IgD-negative memory B cell (primary cell): ENCODE measurements at regions not wholly inside any gene's neighbourhood (a gene's known extent, or its start where the extent isn't known, plus 50 kb on each side); places are given as distances from the start of the nearest gene placed in this dataset.

ENCODE experiments used
- H3K27ac Mint-ChIP-seq, 3 donors: one replicate each; pipeline ENCODE4 v1.8.0; 2020 to 2022; ENCODE audit warnings: mild to moderate bottlenecking in 3 of 3, mixed read lengths in 3 of 3, moderate library complexity in 1 of 3
- H3K27me3 Mint-ChIP-seq: one replicate; pipeline ENCODE4 v1.8.0; 2021; ENCODE audit warnings: mixed read lengths
- H3K36me3 Mint-ChIP-seq: one replicate; pipeline ENCODE4 v1.8.0; 2020; ENCODE audit warnings: mild to moderate bottlenecking, mixed read lengths
- H3K4me1 Mint-ChIP-seq, 3 donors: one replicate each; pipeline ENCODE4 v1.8.0; 2020 to 2022; ENCODE audit warnings: mixed read lengths in 3 of 3, mild to moderate bottlenecking in 1 of 3
- H3K4me3 Mint-ChIP-seq, 4 donors: one replicate each; pipeline ENCODE4 v1.8.0; 2020 to 2022; ENCODE audit warnings: mild to moderate bottlenecking in 4 of 4, mixed read lengths in 4 of 4, moderate library complexity in 3 of 4
- H3K9me3 Mint-ChIP-seq, 3 donors: one replicate each; pipeline ENCODE4 v1.8.0; 2020 to 2021; ENCODE audit warnings: mixed read lengths in 3 of 3, mild to moderate bottlenecking in 1 of 3

DNA sequence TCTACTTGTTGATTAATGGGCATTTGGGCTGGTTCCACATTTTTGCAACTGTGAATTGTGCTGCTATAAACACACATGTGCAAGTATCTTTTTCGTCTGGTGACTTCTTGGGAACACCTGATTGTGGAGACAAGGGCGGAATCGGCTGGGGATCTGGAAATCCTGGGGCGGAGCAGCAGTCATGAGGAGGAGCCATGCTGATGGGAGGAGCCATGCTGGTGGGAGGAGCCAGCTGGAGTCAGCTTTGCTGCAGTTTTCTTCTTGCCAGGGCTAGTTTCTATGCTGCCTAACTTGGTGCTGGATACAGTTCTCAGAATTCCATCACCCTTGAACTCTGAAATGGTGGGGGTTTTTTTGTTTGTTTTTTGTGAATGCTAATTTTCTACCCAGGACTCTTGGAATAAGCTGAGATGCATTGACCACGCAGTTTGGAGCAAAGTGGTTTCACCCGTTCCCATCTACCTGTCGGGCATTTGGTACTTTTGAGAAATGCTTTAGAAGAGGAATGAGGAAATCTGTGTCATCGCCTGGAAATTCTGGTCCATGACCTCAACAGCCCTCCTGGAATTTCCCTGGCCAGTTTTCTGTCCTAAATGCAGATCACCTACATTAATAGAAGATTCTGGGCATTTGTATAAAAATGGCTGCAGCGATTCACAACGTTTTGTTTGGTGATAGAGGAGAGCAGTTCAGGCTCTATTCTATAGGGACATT, 217.4 kb upstream of the ZFHX3 start:
- H3K4me1 Mint-ChIP-seq = peaks cover 0 to 1% (median 0%) of the 10 kb centered on the region in 3 donors
- H3K36me3 Mint-ChIP-seq = no peaks in the 10 kb centered on the region
- H3K27me3 Mint-ChIP-seq = no peaks in the 10 kb centered on the region
- H3K4me3 Mint-ChIP-seq = peak overlapping the region in 1 of 4 donors; percentile 51
- no peak overlapping the region for H3K27ac Mint-ChIP-seq
- H3K9me3 Mint-ChIP-seq = peaks cover 5 to 8% (median 7%) of the 10 kb centered on the region in 3 donors

DNA sequence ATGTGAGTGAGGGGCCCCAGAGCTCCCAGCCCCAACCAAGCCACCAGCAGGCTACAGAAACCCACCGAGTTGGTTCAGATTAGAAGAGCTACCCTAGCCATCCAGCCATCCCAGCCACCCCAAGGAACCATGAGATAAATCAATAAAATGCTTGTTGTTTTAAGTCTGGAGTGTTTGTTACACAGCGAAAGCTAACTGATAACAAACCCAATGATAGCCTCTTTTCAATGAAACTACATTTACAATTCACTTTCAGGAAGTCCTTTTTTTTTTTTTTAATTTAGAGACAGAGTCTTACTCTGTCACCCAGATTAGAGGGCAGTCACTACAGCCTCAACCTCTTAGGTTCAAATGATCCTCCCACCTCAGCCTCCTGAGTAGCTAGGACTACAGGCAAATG, 215.0 kb upstream of the ZFHX3 start:
- Mint-ChIP-seq H3K36me3 (no peaks in the 10 kb centered on the region), H3K27ac (no peak overlapping the region), H3K4me1 (no peaks in the 10 kb centered on the region)

DNA sequence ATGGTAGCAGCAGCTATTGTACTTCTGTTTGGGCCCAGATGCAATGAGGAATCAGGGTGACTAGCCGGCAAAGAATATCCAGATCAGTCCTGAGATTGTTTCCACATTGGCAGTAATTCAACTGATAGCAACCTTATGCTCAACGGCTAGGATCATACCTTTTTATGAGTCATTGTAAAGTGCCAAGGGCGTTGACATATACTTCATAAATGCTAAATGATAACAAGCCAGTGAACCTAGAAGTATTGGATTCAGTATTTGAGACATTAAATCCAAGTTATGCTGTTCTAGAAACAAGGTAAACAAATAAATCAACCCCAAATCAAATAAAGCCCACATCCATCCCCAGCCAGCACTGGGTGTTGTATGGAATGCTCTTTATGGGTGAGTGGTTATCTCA, 207.1 kb upstream of the ZFHX3 start:
- H3K27me3 Mint-ChIP-seq = no peaks in the 10 kb centered on the region
- H3K4me1 Mint-ChIP-seq = no peaks in the 10 kb centered on the region
- H3K4me3 Mint-ChIP-seq = no peak overlapping the region
- no peak overlapping the region for H3K27ac Mint-ChIP-seq
- H3K36me3 Mint-ChIP-seq = no peaks in the 10 kb centered on the region
- H3K9me3 Mint-ChIP-seq = peaks cover 0 to 2% (median 2%) of the 10 kb centered on the region in 3 donors

More for the DNA sequence above, 215.0 kb upstream of the ZFHX3 start:
- peaks cover 6 to 8% (median 7%) of the 10 kb centered on the region in 3 donors for H3K9me3 Mint-ChIP-seq
- no peaks in the 10 kb centered on the region for H3K27me3 Mint-ChIP-seq
- no peak overlapping the region for H3K4me3 Mint-ChIP-seq

GRCh38 chr16:73253922-73254480, 206.1 kb upstream of the ZFHX3 start:
- Mint-ChIP-seq H3K4me1 (no peaks in the 10 kb centered on the region), H3K9me3 (peaks cover 0 to 3% (median 2%) of the 10 kb centered on the region in 3 donors), H3K36me3 (no peaks in the 10 kb centered on the region), H3K4me3 (no peak overlapping the region), H3K27ac (no peak overlapping the region), H3K27me3 (no peaks in the 10 kb centered on the region)

GRCh38 chr16:73252446-73252845, 204.5 kb upstream of the ZFHX3 start:
- no peak overlapping the region for H3K4me3 Mint-ChIP-seq

DNA sequence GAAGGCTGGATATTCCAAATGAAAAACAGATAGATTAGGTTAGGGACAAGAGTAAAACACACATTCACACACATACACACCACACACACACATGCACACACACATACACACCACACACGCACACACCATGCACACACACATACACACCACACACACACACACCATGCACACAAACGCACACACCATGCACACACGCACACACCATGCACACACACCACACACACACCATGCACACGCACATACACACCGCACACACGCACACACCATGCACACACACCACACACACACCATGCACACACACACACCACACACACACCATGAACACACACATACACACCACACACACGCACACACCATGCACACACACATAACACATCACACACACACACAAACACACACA, 203.7 kb upstream of the ZFHX3 start:
- H3K9me3 Mint-ChIP-seq = peaks cover 0 to 3% (median 2%) of the 10 kb centered on the region in 3 donors
- H3K27me3 Mint-ChIP-seq = no peaks in the 10 kb centered on the region
- no peak overlapping the region for H3K4me3 Mint-ChIP-seq
- H3K27ac Mint-ChIP-seq = no peak overlapping the region
- H3K36me3 Mint-ChIP-seq = no peaks in the 10 kb centered on the region
- no peaks in the 10 kb centered on the region for H3K4me1 Mint-ChIP-seq

More at GRCh38 chr16:73252446-73252845, 204.5 kb upstream of the ZFHX3 start:
- Mint-ChIP-seq H3K4me1 (no peaks in the 10 kb centered on the region), H3K36me3 (no peaks in the 10 kb centered on the region), H3K9me3 (peaks cover 0 to 3% (median 2%) of the 10 kb centered on the region in 3 donors), H3K27me3 (no peaks in the 10 kb centered on the region), H3K27ac (no peak overlapping the region)

- Mint-ChIP-seq H3K4me3 (no peak overlapping the region), H3K36me3 (no peaks in the 10 kb centered on the region), H3K4me1 (no peaks in the 10 kb centered on the region), H3K27me3 (no peaks in the 10 kb centered on the region), H3K27ac (no peak overlapping the region), H3K9me3 (peaks cover 0 to 2% (median 0%) of the 10 kb centered on the region in 3 donors)
These were observed 200.4 kb upstream of the ZFHX3 start for GRCh38 chr16:73248316-73248715.

DNA sequence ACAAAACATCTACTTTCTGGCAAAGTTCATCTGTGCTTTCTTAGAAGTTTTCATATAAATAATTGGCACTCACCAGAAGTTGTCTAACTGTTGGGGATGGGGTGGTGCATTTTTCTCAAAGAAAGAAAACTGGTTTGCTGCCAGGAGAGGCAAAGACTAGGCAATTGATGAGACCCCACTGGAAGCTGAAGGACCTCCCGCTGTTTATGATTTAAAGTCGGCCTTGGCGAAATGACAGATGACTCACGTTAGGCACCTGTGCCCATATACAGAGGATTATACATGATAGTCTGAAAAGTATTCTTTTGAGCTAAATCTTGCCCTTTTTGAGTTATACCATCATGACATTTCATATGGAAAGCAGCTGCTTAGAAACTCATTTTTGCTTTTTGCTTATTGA, 193.0 kb upstream of the ZFHX3 start:
- no peak overlapping the region for H3K4me3 Mint-ChIP-seq
- H3K9me3 Mint-ChIP-seq = peaks cover 0 to 2% (median 0%) of the 10 kb centered on the region in 3 donors
- no peak overlapping the region for H3K27ac Mint-ChIP-seq
- H3K27me3 Mint-ChIP-seq = peaks cover 4% of the 10 kb centered on the region
- H3K4me1 Mint-ChIP-seq = no peaks in the 10 kb centered on the region
- H3K36me3 Mint-ChIP-seq = no peaks in the 10 kb centered on the region

DNA sequence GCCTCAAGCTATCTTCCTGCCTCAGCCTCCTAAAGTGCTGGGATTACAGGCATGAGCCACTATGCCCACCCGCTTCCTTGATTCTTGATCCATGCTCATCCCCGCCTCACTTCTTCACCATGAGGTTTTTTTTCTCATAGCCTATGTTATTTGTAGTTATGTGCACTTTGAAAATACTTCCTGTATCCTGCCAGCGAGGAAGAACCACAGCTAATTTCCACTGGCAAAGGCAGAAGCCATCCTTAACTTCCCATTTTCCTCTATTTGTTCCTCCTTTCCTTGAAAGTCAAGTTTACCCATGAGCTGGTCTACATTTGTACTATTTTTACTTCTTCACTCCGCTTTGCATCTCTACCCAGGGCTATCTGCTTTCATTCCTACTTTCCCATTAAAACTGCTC, 189.7 kb upstream of the ZFHX3 start:
- peaks cover 4% of the 10 kb centered on the region for H3K27me3 Mint-ChIP-seq
- peaks cover 0 to 2% (median 0%) of the 10 kb centered on the region in 3 donors for H3K9me3 Mint-ChIP-seq
- H3K27ac Mint-ChIP-seq = no peak overlapping the region
- H3K36me3 Mint-ChIP-seq = no peaks in the 10 kb centered on the region
- H3K4me3 Mint-ChIP-seq = no peak overlapping the region
- H3K4me1 Mint-ChIP-seq = no peaks in the 10 kb centered on the region

DNA sequence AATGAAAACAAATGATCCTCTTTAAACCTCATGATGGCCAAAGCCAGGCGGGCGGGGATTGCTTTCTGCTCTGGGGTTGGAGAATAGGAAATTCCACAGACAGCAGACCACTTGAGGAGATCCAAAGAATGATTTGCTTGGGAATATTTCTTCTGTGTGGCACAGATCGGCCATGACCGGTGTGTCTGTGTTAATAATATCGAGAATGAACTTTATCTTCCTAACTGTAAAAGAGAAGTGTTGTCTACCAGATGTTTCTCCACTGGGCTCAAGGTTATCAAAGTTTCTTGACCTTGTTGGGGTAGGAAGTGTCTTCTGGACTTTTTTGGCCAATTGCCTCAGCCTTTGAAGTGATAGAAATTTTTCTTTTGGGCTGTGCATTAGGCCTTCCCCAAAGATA, 186.6 kb upstream of the ZFHX3 start:
- no peaks in the 10 kb centered on the region for H3K9me3 Mint-ChIP-seq
- peaks cover 4% of the 10 kb centered on the region for H3K27me3 Mint-ChIP-seq
- no peak overlapping the region for H3K27ac Mint-ChIP-seq
- no peaks in the 10 kb centered on the region for H3K36me3 Mint-ChIP-seq
- no peaks in the 10 kb centered on the region for H3K4me1 Mint-ChIP-seq
- H3K4me3 Mint-ChIP-seq = no peak overlapping the region

DNA sequence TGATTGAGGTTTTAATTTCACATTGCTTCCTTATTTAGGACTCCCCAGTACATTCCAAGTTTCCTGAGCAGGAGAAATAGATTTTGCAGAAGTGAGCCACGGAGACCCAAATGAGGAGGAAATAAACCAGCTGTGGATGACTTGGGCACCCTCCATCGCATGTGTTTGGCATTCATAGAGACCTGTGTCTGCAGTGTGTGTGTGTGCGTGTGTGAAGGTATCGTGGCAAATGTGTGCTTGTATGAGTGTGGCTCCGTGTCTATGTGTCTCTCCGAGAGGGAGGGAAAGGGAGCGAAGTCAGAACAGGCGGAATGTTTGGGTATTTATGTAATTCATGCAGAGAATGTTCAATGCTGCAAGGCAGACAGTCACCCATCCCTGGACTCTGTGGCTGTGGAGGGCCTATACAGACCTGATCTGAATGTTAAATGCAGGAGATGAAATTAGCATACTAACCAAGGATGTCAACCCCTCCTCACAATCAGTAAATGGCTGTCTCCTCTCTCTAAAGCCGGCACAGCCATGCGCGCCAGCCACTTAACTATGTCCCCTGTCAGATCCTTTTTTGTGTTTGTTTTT, 186.0 kb upstream of the ZFHX3 start:
- Mint-ChIP-seq H3K4me3 (no peak overlapping the region), H3K36me3 (no peaks in the 10 kb centered on the region), H3K27ac (no peak overlapping the region), H3K9me3 (no peaks in the 10 kb centered on the region), H3K4me1 (no peaks in the 10 kb centered on the region), H3K27me3 (peaks cover 4% of the 10 kb centered on the region)

DNA sequence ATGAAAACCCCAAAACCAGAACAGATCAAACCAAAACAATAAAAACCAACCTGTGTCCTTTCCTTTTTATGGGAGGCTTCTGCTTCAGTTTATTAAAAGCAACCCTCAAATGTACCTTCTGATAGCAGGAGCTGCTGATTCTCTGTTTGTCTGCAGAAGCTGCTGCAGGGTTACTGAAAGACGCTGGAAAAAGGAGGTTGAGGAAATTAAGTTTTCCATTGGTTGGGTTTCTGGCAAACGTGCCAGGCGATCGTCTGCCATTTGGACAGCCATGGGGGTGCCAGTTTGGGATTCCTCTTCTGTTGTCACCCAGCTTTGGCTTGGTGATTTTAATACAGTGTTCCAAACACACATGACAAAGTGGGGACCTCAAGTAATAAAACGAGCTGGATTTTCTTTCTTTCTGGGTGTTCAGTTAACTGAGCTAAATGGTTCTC, 185.4 kb upstream of the ZFHX3 start:
- Mint-ChIP-seq H3K27ac (no peak overlapping the region), H3K36me3 (no peaks in the 10 kb centered on the region), H3K4me1 (no peaks in the 10 kb centered on the region), H3K9me3 (no peaks in the 10 kb centered on the region), H3K27me3 (no peaks in the 10 kb centered on the region), H3K4me3 (no peak overlapping the region)

DNA sequence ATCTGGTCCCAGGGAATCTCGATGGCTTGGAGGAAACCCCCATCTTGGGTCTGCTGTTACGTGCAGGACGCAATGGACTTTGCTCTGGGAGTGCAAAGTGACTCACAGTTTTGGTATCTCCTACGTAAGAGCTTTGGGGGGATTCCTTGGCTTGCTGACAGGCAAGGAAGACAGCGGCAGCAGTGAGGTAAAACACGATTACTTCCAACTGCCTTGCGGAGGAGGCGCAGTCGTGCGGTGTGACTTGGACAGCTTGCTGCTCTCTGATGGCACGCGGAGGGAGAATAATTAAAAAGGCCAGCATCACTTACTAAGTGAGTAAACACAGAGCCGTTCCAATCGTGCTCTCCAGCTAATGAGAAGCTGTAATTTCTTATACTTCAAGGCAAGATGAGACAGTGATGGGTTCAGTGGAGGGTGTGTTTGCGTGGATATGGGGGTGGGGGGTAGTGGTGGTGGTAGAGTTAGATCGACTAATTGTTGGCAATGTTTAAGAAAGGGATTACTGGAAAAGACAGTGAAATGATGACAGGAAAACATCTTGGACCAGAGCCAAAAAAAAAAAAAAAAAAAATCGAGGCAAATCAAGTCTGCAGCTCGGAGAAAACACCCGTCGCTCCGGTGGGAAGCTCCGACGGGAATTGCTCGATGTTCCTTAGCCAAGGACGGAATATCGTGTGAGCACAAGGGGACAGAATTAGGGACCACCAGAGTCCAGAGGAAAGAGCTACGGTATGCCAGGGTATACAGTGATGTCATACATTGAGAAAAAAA, 184.8 kb upstream of the ZFHX3 start:
- Mint-ChIP-seq H3K27me3 (no peaks in the 10 kb centered on the region), H3K36me3 (no peaks in the 10 kb centered on the region), H3K9me3 (no peaks in the 10 kb centered on the region), H3K4me1 (no peaks in the 10 kb centered on the region), H3K4me3 (no peak overlapping the region), H3K27ac (no peak overlapping the region)

GRCh38 chr16:73231944-73232554, 184.1 kb upstream of the ZFHX3 start:
- no peaks in the 10 kb centered on the region for H3K27me3 Mint-ChIP-seq
- no peak overlapping the region for H3K27ac Mint-ChIP-seq
- no peak overlapping the region for H3K4me3 Mint-ChIP-seq
- no peaks in the 10 kb centered on the region for H3K9me3 Mint-ChIP-seq
- H3K4me1 Mint-ChIP-seq = no peaks in the 10 kb centered on the region
- no peaks in the 10 kb centered on the region for H3K36me3 Mint-ChIP-seq

DNA sequence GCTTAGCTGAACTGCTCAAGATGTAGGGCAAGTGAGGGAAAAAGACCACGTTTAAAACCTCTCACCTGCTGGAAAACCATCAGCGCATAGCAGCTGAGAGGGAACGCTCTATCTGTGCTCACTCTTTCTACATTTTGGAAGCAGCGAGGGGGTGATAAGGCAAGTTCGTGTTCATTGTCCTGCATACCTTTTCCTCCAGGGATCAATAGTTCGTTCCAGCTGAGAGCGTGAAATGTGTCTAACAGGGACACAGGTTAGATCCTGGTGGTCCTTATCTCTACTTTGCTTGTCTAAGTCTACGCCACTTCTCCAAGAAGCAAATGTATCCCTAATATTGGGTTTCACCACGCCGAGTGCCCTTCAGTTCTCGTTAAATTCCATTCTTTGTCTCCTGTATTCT, 183.5 kb upstream of the ZFHX3 start:
- H3K27ac Mint-ChIP-seq = no peak overlapping the region
- H3K4me3 Mint-ChIP-seq = no peak overlapping the region
- no peaks in the 10 kb centered on the region for H3K9me3 Mint-ChIP-seq
- no peaks in the 10 kb centered on the region for H3K4me1 Mint-ChIP-seq
- no peaks in the 10 kb centered on the region for H3K36me3 Mint-ChIP-seq
- H3K27me3 Mint-ChIP-seq = no peaks in the 10 kb centered on the region
